GM18868 (cell line): ENCODE measurements at regions not wholly inside any gene's neighbourhood (a gene's known extent, or its start where the extent isn't known, plus 50 kb on each side); places are given as distances from the start of the nearest gene placed in this dataset.

ENCODE experiments used
- ATAC-seq: cut with Tn5 transposase; IDR thresholded peaks from one replicate; pipeline ENCODE4 v1.9.1; 2021; ENCODE audit warnings: mild to moderate bottlenecking, moderate library complexity; ENCODE audit not compliant: unreplicated experiment

- no peak for ATAC-seq
Measured at GRCh38 chr6:21508753-21509152, 84.8 kb upstream of the SOX4 start.

- no peak for ATAC-seq
Measured at GRCh38 chr6:21511891-21512550, 81.5 kb upstream of the SOX4 start.

- ATAC-seq: no peak
Measured at GRCh38 chr6:21514288-21514687, 79.3 kb upstream of the SOX4 start.

- ATAC-seq: no peak
Measured at GRCh38 chr6:21518317-21518716, 75.2 kb upstream of the SOX4 start.

GRCh38 chr6:21519642-21520041 is 73.9 kb upstream of the SOX4 start:
- ATAC-seq: no peak

GRCh38 chr6:21521276-21521675 is 72.3 kb upstream of the SOX4 start:
- no peak for ATAC-seq

DNA sequence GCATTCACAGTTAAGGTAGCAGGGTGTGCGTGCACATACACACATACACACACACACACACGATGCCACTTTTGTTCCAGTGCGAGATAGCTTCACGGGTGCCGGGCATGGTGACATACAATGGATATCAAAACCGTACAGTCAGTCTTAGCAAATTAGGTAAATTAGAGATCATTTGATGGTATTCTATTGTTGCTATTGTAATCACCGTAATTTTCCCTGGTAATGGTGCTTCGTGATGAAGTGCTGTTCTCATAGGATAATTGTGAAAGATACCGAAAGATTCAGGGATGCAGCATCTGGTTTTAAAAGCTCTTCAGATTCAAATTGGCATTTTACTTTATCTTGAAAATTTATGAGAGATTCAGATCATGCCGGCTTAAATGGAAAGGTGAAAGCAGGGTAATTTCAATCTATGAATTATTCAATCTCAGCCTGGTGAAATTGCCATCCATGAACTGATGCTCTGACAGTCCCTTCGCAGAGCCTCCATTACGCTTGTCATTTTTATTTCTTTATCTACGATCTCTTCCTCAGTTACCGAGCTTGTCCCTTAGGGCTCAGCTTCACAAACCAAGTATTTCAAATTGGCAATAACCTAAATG is 71.3 kb upstream of the SOX4 start:
- ATAC-seq: no peak

DNA sequence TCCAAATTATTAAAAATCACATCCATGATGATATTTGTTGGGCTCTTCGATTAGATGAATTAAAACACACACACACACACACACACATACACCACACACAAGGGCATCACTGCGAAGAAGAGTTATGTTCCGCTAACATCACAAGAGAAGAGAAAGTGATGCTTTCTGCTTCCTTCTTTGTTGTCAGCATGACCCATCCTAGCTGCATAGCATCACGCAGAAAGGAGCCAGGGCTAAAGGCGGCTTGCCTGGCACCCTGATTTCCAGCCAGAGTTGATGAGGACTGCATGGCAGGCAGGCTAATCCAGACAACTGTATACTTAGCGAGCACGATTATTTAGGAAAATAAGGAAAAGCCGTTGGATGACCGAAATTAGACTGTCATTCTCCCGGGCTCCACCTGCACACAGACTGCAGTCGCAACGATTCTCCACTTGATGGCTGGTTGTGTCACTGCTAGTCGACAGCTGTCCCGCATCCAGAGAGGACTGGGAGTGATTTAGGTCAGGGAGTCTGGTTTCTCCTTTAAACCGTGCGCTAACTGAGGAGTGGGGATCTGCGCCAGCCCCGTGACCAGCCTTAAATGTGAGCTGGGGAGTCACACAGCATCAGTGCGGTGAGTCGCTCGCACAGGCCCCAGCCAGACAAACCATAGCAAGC is 70.6 kb upstream of the SOX4 start:
- ATAC-seq: no peak

- ATAC-seq: no peak
Measured at GRCh38 chr6:21523652-21524051, 69.9 kb upstream of the SOX4 start.

DNA sequence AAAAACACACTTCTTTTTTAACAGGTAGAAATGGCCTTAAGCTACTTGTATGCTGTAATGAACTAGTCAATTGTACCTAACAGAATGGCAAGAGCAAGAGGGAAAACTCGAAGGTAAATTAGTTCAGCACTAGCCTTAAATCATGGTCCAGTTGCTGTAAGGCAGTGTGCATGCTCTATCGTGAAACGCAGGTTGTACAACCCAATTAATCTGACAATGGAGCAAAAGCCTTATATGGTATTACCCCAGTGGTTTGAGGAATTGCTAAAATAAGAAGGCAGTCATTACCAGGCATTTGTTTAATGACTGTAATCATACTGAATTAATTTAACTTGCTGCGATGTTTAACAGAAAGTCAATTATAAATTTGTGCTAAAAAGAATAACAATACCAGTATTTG is 69.3 kb upstream of the SOX4 start:
- no peak for ATAC-seq

- no peak for ATAC-seq
Measured at GRCh38 chr6:21526974-21527373, 66.6 kb upstream of the SOX4 start.

- no peak for ATAC-seq
Measured at GRCh38 chr6:21527731-21528130, 65.8 kb upstream of the SOX4 start.

DNA sequence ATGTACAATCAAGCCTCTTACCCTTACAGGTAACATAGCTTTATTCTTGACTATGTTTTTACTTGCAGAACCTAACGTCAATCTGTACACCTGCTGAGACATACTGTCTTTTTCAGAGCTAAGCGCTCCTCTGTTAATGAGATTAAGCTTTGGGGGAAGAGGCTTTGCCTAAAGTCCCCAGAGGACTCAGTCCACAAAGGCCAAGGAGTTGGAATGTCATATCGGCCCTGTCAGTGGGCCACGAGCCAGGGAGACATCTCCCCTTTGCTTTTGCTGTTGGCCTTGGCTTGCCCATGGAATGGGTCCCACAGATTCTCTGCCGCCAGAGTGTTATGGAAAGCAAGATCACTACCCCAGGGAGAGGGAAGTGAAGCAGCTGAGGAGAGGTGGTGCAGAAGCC is 64.1 kb upstream of the SOX4 start:
- ATAC-seq: no peak

DNA sequence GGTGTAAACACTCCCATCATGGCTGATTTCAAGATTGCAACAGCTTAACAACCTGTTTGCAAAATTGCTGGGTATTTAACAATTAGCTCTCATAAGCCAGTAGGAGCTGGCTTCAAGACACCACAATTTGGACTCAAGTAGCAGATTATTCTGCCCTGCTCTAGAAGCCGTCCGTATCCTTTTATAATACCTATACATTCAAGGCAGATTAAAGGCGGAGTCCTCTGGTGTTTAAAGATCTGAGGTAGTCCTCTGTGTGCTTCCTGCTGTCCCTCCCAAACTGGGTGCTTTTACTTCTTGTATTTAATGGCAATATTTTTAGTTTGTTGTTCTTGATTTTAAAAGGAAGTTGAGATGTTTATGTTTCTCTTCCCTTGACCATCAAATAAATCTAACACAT is 62.2 kb upstream of the SOX4 start:
- ATAC-seq: no peak

- ATAC-seq: no peak
Measured at GRCh38 chr6:21533678-21534077, 59.9 kb upstream of the SOX4 start.

- no peak for ATAC-seq
Measured at GRCh38 chr6:21536280-21536766, 57.2 kb upstream of the SOX4 start.

GRCh38 chr6:21537637-21538036 is 55.9 kb upstream of the SOX4 start:
- ATAC-seq: no peak

DNA sequence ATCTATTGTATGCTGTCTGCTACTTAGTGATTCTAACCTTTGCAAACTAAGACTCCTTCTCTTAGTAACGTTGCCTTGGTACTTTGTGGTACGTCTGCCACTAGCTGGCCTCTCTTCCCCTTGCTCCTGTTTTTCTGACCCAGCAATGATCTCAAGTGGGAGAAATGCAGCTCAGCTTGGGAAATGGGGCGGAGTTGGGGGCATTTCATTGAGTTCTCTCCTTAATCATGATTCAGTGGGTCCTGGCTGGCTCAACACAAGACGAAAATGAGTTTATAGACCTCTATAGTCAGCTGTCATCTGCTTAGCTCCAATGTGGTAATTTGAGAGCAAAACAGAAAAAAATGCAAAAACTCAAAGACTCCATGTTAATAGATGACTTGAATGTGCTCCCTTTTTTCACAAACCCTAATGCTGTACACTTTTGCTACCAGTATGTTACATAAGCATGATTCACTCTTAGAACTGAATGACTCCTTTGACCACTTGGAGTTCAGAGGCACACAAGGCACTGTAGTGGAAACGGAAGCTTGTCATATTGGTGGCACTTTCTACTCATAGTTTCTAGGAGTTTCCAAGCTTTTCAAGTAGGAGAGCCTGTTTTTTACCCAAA is 55.3 kb upstream of the SOX4 start:
- no peak for ATAC-seq

- no peak for ATAC-seq
Measured at GRCh38 chr6:21539621-21540100, 53.9 kb upstream of the SOX4 start.
